ENCODE measurements at regions not wholly inside any gene's neighbourhood (a gene's known extent, or its start where the extent isn't known, plus 50 kb on each side); places are given as distances from the start of the nearest gene placed in this dataset.

DNA sequence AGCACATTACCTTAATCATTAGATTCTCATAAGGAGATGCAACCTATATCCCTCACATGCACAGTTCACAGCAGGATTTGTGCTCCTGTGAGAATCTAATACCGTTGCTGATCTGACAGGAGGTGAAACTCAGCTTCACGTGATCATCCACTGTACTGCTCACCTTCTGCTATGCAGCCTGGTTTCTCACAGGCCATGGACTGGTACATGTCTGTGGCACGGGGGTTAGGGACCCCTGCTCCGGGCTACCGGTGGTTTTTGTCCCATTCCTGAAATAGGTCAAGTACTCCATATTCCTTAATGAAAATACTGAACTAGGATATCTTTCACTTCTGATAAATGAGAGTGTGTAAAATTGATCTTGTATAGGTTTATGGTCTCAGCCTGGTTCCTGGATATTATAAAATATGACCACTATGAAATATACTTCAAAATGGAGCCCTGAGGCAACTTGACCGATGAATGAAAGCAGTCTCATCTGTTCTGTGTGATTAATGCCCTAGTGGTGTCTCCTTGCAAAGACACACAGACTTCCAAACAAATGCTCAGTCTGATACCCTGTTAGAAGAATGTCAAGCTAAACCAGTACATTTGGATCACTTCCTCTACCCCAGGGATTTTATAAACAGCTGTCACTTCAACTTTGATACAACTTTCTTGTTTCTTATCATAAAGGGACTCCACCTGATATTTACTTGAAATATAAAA lies 492.9 kb upstream of the ANO3 start:
- no peaks in the 10 kb centered on the region for H3K79me2 ChIP-seq (replicated peaks; ENCODE audit: insufficient read depth)
- TF ChIP-seq CREB1 (CRISPR knock-in tag; IDR thresholded peaks at IDR 0.05; ENCODE audit: low read depth) (no peak), EZH2phosphoT487 (IDR thresholded peaks at IDR 0.05; ENCODE audit: unreplicated experiment) (no peak), ZNF114 (CRISPR knock-in tag; IDR thresholded peaks at IDR 0.05) (no peak), NANOG (IDR thresholded peaks at IDR 0.05; ENCODE audit: borderline replicate concordance) (no peak)
- TF ChIP-seq, protein P1, sequence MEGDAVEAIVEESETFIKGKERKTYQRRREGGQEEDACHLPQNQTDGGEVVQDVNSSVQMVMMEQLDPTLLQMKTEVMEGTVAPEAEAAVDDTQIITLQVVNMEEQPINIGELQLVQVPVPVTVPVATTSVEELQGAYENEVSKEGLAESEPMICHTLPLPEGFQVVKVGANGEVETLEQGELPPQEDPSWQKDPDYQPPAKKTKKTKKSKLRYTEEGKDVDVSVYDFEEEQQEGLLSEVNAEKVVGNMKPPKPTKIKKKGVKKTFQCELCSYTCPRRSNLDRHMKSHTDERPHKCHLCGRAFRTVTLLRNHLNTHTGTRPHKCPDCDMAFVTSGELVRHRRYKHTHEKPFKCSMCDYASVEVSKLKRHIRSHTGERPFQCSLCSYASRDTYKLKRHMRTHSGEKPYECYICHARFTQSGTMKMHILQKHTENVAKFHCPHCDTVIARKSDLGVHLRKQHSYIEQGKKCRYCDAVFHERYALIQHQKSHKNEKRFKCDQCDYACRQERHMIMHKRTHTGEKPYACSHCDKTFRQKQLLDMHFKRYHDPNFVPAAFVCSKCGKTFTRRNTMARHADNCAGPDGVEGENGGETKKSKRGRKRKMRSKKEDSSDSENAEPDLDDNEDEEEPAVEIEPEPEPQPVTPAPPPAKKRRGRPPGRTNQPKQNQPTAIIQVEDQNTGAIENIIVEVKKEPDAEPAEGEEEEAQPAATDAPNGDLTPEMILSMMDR (conservative IDR thresholded peaks at IDR 0.05; ENCODE audit: low read depth in 2 of 2): peak; percentile 17 to 33; a peak in 2 of 4 replicates
- TF ChIP-seq, protein P2, sequence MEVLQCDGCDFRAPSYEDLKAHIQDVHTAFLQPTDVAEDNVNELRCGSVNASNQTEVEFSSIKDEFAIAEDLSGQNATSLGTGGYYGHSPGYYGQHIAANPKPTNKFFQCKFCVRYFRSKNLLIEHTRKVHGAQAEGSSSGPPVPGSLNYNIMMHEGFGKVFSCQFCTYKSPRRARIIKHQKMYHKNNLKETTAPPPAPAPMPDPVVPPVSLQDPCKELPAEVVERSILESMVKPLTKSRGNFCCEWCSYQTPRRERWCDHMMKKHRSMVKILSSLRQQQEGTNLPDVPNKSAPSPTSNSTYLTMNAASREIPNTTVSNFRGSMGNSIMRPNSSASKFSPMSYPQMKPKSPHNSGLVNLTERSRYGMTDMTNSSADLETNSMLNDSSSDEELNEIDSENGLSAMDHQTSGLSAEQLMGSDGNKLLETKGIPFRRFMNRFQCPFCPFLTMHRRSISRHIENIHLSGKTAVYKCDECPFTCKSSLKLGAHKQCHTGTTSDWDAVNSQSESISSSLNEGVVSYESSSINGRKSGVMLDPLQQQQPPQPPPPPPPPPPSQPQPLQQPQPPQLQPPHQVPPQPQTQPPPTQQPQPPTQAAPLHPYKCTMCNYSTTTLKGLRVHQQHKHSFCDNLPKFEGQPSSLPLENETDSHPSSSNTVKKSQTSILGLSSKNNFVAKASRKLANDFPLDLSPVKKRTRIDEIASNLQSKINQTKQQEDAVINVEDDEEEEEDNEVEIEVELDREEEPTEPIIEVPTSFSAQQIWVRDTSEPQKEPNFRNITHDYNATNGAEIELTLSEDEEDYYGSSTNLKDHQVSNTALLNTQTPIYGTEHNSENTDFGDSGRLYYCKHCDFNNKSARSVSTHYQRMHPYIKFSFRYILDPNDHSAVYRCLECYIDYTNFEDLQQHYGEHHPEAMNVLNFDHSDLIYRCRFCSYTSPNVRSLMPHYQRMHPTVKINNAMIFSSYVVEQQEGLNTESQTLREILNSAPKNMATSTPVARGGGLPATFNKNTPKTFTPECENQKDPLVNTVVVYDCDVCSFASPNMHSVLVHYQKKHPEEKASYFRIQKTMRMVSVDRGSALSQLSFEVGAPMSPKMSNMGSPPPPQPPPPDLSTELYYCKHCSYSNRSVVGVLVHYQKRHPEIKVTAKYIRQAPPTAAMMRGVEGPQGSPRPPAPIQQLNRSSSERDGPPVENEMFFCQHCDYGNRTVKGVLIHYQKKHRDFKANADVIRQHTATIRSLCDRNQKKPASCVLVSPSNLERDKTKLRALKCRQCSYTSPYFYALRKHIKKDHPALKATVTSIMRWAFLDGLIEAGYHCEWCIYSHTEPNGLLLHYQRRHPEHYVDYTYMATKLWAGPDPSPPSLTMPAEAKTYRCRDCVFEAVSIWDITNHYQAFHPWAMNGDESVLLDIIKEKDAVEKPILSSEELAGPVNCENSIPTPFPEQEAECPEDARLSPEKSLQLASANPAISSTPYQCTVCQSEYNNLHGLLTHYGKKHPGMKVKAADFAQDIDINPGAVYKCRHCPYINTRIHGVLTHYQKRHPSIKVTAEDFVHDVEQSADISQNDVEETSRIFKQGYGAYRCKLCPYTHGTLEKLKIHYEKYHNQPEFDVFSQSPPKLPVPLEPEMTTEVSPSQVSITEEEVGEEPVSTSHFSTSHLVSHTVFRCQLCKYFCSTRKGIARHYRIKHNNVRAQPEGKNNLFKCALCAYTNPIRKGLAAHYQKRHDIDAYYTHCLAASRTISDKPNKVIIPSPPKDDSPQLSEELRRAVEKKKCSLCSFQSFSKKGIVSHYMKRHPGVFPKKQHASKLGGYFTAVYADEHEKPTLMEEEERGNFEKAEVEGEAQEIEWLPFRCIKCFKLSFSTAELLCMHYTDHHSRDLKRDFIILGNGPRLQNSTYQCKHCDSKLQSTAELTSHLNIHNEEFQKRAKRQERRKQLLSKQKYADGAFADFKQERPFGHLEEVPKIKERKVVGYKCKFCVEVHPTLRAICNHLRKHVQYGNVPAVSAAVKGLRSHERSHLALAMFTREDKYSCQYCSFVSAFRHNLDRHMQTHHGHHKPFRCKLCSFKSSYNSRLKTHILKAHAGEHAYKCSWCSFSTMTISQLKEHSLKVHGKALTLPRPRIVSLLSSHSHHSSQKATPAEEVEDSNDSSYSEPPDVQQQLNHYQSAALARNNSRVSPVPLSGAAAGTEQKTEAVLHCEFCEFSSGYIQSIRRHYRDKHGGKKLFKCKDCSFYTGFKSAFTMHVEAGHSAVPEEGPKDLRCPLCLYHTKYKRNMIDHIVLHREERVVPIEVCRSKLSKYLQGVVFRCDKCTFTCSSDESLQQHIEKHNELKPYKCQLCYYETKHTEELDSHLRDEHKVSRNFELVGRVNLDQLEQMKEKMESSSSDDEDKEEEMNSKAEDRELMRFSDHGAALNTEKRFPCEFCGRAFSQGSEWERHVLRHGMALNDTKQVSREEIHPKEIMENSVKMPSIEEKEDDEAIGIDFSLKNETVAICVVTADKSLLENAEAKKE (CRISPR knock-in tag; IDR thresholded peaks at IDR 0.05): no peak
- peaks cover 9% of the 10 kb centered on the region for H3K9me2 ChIP-seq (ENCODE audit: insufficient read depth)
- H3K36me3 ChIP-seq (ENCODE audit: insufficient read depth): no peaks in the 10 kb centered on the region
- Mint-ChIP-seq H3K36me3 (ENCODE audit: low read depth) (no peaks in the 10 kb centered on the region), H3K27me3 (ENCODE audit: insufficient read depth, low read depth, poor library complexity) (peaks cover 2% of the 10 kb centered on the region), H3K4me3 (no peak overlapping the region), H3K9me3 (peaks cover 4% of the 10 kb centered on the region; the same call in 2 of the 3 replicates), H3K4me1 (no peaks in the 10 kb centered on the region), H3K27ac (no peak overlapping the region)
- H3K4me3 ChIP-seq: no peak overlapping the region
- no peak overlapping the region for H2AFZ ChIP-seq
- no peak overlapping the region for H3K27ac ChIP-seq (ENCODE audit: low read depth)
- H3K4me1 ChIP-seq (ENCODE audit: insufficient read depth): no peaks in the 10 kb centered on the region
- H3F3A ChIP-seq (replicated peaks; ENCODE audit: low read depth): no peaks in the 10 kb centered on the region
- no peaks in the 10 kb centered on the region for H3K27me3 ChIP-seq (ENCODE audit: insufficient read depth)
- ATAC-seq: peak; percentile 62
- DNase-seq (ENCODE audit: low spot score): peak; percentile 40
- H4K20me1 ChIP-seq (replicated peaks; ENCODE audit: insufficient read depth): no peaks in the 10 kb centered on the region
- H3K4me2 ChIP-seq: no peak overlapping the region

Data from GM23338 (cell line).